SIG-M5 (cell line): ENCODE measurements at regions not wholly inside any gene's neighbourhood (a gene's known extent, or its start where the extent isn't known, plus 50 kb on each side); places are given as distances from the start of the nearest gene placed in this dataset.

Source experiments
- DNase-seq: peaks from one replicate; lab custom pipeline; 2025; lab: John Stamatoyannopoulos, UW

- DNase-seq: no peak
Observed at GRCh38 chr4:83171436-83172039, 57.0 kb upstream of the PLAC8 start.

- DNase-seq: no peak
Observed at GRCh38 chr4:83170952-83171399, 56.4 kb upstream of the PLAC8 start.
